Left hindlimb (tissue), 1 donor: ENCODE measurements at regions not wholly inside any gene's neighbourhood (a gene's known extent, or its start where the extent isn't known, plus 50 kb on each side); places are given as distances from the start of the nearest gene placed in this dataset.
A peak's percentile ranks its signal among the peaks of the same experiment; 100 is the strongest.

ENCODE experiments used
- DNase-seq: peaks from one replicate; pipeline ENCODE4 v3.0.0-alpha.2; 2018

DNA sequence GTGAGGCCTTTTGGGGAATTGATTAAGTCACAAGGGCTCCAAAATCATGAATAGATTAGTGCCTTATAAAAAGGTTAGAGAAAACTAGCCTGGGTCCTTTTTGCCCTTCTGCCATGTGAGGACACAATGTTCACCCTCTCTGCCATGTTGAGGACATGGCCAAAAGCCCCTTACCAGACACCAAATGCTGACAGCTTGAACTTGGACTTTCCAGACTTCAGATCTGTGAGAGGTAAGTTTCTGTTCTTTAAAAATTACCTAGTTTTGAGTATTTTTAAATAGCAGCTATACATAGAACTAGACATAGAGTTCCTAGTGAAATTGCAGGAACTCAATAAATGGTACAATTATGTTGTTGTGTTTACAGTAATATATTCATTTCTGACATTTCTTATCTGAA is 1214.4 kb downstream of the ADGRL3 start:
- DNase-seq = no peak

DNA sequence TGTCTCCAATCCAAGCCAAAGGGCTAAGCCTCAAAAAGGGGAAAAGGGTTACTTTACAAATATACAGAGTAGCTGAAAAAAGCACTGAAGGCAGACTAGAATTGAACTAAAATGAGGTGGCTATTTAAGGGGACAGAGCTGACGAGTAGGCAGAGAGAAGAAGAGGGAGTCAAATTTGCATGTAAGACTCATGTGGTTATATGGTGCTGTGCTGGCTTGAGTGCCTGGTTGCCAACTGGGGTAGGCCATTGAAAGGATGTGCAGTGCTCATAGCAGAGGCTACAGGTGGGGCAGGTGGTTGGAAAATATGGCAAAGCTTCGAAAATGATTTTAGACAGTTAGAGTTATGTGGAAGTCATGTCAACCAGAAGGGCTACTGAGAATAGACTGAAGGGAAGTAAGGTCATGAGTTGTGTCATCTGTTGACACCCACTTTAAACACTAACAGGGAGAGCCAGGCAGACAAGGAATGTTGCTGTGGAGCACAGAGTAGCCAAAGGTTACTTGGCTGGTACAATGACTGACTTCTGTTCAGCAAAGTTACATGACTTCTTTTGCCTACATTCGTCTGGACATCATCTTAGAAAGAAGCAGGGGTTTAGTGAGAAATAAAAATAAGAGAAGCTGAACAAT is 1210.4 kb downstream of the ADGRL3 start:
- DNase-seq = no peak

DNA sequence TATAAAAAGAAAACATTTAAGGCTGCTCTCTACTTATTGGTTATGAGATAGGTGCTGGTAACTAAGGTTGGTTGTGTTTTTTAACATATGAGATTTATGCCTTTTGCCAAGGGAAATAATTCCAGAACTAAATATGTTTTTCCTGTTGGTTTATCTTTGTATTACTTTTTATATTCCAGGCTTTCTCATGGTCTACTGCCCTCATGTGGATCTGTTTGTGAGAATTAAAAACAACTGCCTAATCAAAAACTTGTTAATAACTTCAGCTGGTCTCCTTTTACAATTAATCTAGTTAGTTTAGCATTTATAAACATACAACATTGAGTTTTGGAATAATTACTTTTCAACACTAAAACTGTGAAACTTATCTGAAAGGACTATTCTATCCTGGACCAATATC is 1208.3 kb downstream of the ADGRL3 start:
- no peak for DNase-seq

DNA sequence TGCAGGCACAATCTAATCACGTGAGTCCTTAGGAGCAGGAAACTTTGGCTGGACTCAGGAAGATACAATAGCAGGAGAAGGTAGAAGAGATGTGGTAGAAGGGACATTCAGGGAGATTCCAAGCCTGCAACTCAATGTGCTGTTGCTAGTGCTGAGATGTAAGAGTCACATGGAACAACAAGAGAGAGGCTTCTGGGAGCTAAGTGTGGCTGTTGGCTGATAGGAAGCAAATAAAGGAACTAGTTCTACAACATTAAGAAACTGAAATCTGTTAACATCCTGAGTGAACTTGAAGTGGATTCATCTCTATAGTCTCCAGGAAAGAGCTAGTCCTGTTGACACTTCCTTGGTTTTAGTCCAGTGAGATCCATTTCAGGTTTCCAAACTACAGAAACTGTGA is 1207.4 kb downstream of the ADGRL3 start:
- DNase-seq = no peak

DNA sequence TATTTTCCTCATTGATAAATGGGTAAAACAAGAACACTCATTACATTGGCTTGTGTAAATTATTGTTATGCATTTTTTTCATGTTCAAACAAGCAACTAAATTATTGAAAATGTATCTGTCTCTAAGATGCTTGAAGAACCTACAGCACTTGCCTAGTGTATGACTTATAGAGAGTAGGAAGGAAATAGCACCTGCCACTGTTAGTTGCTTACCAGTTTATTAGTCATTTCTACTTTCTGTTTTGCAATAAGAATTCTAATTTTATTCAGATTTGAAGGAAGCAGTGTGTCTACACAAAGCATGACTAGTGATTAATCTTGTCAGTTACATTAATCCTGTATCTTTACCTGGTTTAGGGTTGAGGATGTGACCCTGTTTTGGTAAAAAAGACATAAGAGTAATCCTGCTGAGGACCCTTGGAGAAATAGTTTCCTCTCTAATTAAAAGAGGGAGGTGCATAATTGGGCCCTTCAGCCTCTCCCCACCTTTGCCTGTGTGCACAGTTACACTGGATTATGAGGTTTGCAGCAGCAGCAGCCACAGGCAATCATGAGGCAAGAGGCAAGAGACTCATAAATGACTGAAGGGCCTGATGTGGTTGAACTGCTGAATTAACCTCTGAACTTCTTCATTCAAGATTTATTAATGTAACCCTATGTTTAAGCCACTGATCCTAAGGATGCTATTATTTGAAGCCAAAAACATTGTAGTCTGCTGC is 1202.1 kb downstream of the ADGRL3 start:
- DNase-seq = no peak

DNA sequence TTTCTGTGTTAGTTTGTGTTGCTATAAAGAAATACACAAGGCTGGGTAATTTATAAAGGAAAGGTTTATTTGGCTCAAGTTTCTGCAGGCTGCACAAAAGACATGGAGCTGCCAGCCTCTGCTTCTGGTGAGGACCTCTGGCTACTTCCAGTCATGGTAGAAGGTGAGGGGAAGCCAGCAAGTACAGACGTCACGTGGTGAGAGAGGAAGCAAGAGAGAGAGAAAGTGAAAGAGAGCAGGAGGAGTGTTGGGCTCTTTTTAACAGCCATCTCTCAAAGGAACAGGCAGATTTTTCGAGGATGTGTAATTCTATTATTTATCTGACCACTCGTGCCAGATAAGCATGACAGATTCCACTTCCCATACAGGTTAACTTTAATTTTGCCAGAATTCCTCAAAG is 1199.1 kb downstream of the ADGRL3 start:
- no peak for DNase-seq

DNA sequence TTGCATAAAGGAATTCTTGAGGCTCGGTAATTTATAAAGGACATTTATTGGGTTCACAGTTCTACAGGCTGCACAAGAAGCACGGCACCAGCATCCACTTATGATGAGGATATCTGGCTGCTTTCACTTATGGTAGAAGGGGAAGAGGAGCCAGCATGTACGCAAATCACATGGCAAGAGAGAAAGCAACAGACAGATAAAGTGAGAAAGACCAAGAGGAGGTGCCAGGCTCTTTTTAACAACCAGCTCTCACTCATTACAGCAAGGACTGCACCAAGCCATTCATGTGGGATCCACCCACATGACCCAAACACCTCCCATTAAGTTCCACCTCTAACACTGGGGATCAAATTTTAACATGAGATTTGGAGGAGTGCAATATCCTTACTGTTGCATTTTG is 1198.2 kb downstream of the ADGRL3 start:
- DNase-seq = no peak

DNA sequence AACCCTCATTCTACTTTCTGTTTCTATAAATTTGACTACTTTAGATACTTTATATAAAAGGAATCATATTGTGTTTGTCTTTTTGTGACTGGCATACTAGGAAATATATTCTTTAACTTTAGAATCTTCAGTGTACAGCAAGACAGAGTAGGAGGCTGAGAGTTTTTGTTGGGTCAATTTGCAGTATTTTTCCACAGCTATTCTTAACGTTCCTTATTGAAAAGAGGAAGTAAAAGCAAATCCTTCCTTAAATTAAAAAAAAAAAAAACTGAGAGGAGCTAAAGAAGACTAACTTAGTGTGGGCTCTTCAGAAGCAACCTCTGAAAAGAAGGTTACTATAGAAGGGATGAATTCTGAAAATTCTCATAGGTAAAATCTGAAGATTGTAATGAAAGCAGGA is 1194.6 kb downstream of the ADGRL3 start:
- DNase-seq = no peak

DNA sequence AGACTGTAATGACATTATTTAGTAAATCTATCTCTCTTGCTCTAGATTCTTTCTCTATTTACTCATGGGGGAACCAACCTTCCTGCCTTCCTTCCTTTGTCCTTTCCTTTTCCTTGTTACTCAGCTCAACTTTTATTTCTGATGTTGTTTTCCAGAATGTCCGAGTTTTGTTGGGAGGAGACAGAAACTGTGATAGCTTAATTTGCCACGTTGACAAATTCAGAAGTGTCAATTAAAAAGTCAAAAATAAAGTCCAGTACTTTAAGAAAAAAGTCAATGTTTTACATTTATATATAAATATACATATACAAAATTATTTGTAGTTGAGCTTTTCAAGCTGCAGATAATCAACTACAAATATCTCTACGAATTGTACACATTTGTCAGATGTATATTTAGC is 1187.7 kb downstream of the ADGRL3 start:
- DNase-seq = no peak

DNA sequence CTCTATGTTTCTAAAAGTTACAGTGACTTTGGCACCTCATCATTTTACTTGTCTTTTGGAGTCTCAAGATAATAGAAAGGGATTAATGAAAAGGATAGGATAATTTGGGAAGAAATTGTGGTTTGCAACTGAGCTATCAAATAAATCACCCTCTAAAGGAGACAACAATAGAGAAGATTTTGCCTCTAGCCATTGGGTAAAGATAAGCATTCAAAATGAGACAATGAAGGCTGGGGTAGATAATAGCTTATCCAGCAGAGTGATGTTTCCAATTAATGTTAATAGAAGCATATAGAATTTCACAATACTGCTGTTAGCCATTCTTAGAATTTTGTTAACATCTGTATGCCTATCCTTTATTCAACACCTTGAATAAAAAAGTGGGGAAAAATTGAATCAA is 1177.6 kb downstream of the ADGRL3 start:
- DNase-seq = no peak

DNA sequence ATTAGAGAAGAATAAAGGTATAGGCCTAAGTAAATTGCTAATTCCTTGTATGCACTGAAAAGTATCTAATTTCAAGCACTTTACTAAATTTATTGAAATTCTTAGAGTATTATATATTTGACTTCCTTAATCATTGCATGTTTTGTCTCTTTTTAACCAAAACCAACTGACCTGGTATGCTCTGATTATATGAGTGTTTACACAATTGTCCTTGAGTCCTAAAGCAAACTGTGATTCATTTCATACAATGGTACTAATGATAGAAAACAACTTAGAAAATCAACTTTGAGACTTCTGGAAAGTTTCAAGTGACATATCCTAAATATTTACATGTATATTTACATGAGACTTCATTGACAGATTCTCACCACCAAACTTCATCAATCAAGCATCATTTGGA is 1177.1 kb downstream of the ADGRL3 start:
- no peak for DNase-seq

DNA sequence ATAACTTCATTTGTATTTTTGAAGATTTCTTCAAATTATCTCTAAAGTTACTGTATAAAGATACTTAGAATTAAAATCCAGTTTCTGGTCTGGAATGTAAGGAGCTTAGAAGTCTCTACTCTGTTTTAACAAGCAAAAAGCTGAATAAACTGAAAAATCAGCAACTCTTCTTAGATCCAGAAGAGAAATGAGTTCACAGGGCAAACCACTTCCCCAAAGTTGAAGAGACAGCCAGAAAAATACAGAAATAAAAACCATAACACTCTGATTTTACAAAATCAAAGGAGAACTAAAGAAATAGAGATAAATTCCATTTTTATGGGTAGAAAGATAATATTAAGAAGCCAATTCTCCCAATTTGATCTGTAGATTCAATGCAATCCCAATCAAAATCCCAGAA is 1166.8 kb downstream of the ADGRL3 start:
- DNase-seq = no peak

DNA sequence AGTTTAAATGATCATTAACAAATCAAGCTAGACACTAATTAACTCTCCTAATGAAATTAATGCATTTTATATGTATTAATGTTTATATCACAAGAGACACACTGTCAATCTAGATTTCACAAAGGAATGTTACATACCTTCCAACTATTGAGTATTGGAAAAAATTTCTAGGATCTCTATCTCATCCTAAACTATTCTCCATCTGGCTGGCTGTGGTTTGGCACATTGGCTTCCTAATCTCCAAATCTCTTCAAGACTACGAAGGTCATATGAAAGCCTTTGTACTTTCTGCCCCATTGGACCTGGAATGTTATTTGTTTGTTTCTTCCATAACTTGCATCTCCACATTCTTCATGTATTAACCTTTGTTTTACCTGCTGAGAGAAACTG is 1160.0 kb downstream of the ADGRL3 start:
- DNase-seq = no peak

DNA sequence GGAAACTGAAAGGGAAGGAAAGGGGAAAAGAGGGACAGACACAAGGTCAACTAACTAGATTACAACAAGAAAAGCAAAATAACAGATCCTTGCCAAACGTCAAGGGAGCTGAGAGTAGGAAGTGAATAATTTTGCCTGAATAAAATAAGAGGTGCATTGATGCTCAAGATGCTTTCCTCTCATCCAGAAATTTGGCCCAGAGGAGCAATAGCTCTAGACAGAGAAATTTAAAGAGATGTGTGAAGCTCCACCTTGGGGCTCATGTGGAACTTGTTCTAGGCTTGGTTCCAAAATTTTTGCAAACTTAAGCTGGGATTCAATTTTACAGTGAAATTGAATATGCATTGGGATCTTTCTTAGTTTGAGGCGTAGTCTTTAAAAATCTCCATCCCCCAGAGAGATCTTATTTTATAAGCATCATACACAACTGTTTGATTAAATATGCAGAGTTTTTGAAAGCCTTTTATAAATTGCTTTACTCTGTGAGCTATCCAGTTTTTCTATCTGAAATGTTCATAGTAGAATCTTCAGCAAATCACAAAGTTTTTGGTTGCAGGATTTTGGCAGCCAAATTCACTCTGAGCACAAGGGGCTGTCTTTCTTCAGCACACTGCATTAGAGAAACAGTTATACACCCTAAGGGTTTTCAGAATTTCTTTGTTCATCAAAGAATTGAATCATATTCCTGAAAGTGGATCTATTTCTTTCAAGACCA is 1159.5 kb downstream of the ADGRL3 start:
- peak; percentile 38 for DNase-seq

DNA sequence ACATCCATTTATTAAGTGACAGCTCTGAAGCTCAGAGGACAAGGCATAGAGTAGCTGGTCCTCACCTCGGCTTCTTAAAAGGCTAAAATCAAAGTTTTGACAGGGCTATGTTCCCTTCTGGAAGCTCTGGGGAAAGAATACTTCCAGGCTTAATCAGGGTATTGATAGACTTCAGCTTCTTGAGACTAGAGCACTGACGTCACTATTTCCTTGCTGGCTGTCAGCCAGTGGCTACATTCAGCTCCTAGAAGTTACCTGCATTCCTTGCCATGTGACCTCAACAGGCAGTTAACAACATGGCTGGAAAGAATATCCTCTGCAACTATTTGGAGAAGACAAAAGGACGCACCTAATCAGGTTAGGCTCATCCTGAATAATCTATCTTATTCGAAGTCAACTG is 1144.8 kb downstream of the ADGRL3 start:
- no peak for DNase-seq

DNA sequence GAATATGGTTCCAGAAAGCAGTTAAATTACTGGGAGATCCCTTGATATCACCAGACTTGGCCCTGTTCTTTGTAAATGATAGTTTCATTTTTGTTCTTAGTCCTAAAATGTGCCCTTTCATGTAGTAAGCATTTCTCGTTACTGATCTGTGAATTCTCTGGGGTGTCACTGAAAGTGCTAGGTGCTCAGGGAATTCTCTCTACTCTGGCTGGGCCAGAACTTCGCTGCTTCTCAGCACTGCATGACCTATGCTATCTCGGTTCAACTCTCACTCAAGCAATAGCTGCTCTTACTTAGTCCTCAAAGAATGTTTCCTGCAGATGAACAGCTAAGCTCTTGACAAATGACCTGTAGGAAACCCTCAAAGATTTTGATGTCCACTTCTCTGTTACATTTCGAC is 1144.3 kb downstream of the ADGRL3 start:
- DNase-seq = no peak

DNA sequence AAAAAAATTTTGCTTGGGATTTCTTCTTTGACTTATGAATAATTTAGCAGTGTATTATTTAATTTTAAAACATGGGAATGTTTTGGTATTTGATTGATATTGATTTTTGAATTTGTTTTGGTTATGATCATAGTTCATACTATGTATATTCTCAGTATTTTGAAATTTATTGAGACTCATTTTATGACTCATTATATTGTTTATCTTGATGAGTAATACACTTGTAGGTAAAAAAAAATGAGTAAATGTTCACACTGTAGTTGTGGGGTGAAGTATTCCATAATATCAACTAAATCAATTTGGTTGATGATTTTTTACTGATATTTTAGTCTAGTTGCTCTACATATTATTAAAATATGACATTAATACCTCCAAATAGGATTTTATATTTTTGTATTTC is 1142.2 kb downstream of the ADGRL3 start:
- DNase-seq = no peak

DNA sequence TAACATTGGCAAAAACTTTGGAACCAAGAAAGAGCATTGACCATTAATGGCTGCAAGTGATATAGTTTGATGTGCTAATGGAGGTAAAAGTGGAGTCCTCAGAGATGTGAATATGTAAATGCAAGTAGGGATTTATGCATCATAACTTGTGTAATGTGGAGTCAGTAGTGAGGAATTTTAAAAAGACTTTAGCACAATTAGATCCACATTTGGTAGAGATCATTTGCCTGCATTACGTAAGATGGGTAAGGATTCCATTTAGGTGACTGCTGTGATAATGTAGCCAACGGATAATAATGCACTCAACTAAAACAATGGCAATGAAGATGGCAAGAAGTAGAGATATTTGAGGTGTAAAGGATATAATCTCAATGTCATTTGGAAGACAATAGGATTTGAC is 1128.4 kb downstream of the ADGRL3 start:
- DNase-seq = no peak

DNA sequence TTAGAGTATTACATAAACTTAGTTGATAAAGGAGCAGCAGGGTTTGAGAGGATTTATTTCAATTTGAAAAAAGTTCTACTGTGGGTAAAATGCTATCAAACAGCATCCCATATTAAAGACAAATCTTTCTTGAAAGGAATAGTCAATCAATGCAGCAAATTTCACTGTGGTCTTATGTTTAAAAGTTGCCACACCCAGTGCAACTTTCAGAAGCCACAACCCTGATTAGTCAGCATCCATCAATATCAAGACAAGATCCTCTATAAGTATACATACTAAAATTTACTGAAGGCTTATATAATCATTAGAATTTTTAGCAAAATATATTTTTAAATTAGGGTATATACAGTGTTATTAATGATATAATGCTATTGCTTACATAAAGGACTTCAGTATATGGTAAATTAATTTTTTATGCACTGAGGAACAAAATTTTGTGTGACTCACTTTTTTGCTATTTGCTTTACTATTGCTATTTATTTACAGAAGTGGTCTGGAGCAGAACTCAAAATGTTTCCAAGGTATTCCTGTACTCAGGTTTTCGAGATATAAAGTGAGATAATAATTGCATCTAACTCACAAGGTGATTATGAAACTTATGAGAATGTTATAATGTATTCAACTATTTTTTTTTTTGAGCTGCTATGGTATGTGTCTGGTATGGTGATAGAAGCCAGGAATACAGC is 1127.6 kb downstream of the ADGRL3 start:
- no peak for DNase-seq

DNA sequence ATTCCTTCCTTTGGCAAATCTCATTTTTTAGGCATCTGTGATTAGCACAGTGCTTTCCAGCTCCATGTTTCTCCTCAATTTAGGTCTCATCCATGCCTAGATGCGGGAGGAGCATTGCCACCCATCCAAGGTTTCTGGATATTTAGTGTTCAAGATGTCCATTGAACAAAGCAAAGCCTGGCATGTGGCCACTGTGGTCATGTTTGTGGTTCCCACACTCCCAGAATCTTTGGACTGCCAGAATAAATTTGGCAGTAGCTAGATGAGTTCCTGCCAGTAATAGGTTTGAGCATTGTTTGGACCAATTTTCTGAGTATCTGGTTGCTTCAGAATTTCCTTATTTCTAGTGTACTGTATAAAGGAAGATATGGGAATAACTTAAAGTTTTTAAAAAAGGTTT is 1124.1 kb downstream of the ADGRL3 start:
- peak; percentile 62 for DNase-seq

DNA sequence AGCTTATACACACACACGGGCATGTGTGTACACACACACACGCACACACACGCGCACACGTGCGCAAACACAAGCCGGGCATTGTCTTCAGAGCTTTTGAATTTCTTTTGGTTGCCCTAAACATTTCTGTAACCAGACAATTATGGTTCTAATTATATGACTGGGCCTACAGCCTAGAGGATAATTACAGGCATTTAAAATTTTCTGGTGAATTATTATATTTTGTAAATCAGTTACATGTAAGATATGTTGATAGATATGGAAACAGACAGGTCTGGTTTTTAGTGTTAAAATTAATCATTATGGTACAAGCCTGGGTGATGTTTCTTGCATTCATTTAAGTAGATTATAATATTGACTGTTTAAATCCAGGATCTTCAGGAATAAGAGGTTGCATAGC is 1120.5 kb downstream of the ADGRL3 start:
- no peak for DNase-seq

DNA sequence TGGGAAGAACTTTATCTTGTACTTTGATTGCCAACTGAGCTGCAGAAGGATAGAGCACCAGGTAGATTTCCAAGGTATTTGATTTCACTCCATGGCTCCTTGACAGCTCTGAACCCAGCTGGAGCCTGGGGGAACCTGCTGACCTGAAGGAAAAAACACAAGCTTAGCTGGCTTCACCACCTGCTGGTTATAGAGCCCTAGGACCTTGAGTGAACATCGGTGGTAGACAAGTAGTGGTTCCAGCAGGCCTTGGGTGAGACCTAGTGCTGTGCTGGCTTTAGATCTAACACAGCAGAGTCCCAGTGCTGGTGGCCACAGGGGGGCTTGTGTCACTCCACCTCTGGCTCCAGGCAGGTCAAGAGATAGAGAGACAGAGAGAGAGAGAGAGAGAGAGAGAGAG is 1102.6 kb downstream of the ADGRL3 start:
- DNase-seq = no peak

DNA sequence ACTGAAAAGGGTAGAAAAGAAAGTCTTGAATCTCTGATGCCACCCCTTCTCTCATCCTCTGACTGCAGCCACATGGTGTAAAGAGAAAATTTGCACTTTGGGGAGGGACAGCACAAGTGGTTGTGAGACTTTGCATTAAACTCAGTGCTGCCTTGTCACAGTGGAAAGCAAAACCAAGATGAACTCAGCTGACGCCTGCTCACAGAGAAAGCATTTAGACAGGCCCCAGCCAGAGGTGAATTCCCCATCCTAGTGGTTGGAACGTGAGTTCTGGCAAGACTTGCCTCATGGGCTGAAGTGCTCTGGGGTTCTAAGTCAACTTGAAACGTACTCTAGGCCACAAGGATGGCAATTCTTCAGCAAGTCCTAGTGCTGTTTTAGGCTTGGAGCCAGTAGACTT is 1101.4 kb downstream of the ADGRL3 start:
- DNase-seq = no peak

DNA sequence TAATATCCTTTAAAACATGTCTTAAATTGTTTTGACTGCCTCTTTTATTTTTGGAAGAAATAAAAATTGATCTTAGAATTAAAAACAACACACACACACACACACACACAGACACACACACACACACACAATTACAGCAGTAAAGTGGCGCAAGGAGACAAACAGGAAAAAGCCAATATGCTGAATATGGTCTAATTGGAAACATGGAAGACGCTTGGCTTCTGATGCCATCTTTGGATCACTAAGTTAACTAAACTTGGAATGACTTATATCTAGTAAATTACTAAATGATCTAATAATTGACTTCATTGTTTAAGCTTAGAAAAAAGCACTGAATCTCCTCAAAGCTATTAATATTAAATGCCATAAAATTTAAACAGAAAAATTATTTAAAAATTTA is 1093.4 kb downstream of the ADGRL3 start:
- DNase-seq = no peak
